GM18499 (cell line): ENCODE measurements at regions not wholly inside any gene's neighbourhood (a gene's known extent, or its start where the extent isn't known, plus 50 kb on each side); places are given as distances from the start of the nearest gene placed in this dataset.

Experiments
- ATAC-seq: cut with Tn5 transposase; IDR thresholded peaks from one replicate; pipeline ENCODE4 v1.9.1; 2021; ENCODE audit warnings: moderate number of reproducible peaks; ENCODE audit not compliant: insufficient read depth, unreplicated experiment

DNA sequence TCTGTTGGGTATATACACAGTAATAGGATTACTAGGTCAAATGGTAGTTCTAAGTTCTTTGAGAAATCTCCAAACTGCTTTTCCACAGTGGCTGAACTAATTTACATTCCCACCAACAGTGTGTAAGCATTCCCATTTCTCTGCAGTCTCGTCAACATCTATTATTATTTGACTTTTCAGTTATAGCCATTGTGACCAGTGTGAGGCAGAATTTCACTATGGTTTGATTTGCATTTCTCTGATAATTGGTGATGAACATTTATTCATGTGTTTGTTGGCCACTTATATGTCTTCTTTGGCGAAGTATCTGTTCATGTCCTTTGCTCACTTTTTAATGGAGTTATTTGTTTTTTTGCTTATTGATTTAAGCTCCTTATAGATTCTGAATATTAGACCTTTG lies 596.2 kb upstream of the DAB2 start:
- ATAC-seq: no peak

DNA sequence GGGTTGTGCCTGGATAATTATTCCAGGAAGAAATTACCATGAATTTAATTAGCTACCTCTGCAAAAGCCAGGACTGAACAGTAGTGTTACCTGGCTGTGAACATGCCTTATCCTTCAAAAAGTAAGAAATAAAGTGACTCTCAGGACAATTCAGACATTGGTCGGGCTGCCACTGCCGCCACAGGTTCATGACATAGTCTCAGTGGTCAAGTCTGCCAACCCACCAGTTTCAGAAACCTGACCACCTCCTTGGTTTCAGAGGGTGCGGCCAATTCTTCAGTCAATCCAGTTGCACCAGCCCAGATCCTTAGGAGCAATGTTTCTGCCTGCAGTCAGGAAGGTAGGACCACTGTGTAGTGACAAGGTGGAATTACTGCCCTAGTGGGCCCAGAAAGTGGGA lies 593.1 kb upstream of the DAB2 start:
- no peak for ATAC-seq

DNA sequence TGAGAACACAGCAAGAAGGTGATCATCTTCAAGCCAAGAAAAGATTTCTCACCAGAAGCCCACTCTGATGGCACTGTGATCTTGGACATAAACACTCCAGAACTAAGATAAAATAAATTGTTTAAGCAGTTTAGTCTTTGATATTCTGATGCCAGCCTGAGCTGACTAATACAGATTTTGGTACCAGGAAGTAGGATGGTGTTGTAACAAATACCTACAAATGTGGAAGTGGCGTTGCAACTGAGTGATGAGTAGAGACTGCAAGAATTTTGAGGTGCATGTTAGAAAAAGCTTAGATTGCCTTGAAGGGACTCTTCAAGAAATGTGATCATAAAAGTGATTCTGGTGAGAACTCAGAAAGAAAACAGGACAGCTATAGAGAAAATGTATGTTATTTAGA lies 592.4 kb upstream of the DAB2 start:
- no peak for ATAC-seq

DNA sequence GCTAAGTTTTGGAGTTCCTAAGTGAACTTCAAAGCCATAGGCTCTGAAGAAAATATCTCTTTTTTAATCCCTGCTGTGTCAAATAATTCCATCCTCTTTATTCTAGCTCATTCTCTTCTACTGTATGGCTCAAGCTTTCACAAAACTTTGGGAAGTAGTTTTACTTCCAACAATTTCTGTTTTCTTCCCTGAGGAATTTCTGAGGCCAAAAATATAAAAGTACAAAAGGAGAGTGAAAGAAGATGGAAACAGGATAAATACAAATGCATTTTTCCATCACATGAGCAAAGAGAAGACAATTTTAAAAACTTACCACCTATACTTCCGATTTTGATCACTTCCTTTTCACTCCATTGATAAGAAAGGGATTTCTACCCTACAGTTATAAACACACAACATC lies 585.7 kb upstream of the DAB2 start:
- no peak for ATAC-seq

DNA sequence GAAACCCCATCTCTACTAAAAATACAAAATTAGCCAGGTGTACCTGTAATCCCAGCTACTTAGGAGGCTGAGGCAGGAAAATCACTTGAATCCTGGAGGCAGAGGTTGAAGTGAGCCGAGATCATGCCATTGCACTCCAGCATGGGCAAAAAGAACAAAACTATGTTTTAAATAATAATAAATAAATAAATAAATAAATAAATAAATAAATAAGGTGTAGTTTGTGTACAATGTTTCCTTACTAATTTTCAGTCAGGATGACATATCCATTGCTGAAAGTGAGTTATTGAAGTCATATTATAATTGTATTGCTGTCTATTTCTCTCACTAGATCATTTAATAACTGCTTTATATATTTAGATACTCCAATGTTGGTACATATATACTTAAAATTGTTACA lies 581.5 kb upstream of the DAB2 start:
- ATAC-seq: no peak

DNA sequence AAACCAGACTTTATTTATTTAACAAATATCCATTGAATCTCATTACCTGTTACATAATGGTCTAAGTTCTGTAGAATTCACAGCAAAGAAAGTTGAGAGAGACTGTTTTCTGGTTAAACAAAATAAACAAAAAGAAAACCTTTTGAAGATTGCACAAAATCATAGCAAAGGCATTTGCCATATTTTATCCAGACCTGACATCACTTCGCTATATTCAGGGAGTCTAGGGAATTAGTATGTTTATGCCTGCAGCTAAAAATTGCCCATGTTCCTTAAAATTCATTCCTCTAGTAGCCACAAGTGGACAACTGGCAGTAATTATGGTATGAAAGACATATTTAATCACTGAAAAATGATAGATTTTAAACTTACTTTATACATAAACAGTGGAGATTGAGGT lies 577.0 kb upstream of the DAB2 start:
- no peak for ATAC-seq

DNA sequence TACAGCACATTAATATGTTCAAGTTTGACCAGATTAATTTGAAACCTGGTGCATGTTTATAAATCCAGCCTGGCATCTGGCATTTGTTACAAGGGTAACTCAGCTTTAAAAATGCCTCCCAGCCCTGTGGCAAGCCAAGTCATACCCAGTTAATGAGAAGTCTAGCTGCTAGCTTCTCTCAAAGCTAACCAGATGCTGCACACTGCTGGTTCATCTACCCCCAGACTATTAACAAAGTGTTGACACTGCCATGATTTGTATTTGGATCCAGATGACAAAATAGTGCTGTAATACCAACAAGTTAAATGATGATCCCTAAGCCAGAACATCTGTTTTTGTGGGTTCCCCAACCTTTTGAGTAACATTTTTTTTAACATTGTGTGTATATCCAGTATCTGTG lies 573.7 kb upstream of the DAB2 start:
- no peak for ATAC-seq

DNA sequence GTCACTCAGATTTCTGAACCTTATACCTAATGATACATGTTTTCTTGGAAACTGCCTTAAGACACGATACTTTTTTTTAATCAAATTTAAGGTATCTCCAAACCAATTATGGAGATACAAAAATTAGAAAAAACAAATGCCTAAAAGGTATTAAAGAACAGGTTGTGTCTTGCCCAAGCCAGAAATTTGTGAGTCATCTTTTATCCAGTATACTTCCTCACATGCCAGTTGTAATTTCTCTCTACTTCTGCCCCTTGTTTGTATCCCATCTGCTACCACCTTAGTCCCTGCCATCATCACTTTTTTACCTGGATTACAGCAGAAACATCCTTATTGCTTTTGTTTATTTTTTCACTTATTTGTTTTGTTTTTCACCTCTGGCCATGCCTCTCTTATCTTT lies 571.2 kb upstream of the DAB2 start:
- ATAC-seq: no peak

DNA sequence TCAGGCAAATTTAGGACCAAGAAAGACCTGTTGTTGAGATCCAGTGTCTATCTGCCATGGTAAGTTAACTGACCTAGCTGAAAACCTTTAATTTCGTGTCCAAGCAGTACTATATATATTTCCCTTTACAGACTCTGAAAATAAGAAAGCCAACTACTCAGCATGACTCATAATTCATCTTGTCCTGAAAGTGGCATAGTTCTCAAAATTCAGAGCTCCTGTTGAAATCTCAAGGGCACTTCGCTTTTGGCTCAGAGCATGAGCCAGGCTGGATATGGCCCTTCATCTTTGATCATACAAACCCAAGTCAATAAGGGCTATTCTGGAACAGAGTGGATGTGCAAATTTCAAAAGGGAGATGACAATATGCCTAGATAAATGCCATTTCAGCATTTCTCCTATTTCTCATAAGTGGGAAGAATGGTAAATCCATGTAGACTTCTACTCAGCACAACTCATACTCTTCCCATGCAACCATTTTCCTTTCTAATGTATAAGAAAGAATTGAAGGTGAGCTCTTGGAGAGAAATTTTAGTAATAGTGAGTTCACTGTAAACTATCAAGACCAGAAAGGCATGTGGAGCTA lies 567.9 kb upstream of the DAB2 start:
- ATAC-seq: no peak

DNA sequence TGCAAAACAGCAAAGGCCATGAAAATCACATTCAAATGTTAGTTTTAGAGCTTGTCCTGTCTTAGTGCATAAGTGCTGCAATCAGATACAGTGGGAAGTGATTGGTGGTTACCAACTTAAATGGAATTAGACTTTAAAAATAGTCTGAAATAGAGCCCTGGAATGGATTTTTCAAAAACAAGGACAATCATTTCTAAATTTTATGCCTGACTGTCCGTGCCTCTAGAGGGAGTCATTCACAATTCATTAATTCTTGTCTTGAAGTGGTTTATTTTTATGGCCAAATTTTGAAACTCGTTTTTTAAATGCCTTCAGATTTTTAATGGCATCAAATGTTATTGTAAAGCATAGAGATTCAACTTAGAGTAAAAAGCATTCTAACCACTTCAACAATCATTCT lies 561.8 kb upstream of the DAB2 start:
- no peak for ATAC-seq

DNA sequence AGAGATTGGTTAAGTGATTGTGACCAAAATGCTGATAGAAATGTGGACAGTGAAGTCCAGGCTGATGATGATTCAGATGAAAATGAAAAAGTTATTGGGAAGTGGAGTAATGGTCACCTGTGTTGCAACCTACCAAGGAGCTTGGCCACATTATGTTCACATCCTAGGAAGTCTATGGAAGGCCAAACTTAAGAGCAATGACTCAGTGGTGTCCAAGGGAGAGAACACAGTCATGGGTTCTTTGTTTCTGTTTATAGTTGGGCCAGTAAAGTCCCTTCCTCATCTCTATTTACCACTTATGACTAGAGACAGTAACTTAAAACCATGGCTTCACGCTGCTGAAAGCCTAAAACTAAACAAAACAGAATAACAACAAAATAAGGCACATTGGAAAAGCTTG lies 555.3 kb upstream of the DAB2 start:
- no peak for ATAC-seq

DNA sequence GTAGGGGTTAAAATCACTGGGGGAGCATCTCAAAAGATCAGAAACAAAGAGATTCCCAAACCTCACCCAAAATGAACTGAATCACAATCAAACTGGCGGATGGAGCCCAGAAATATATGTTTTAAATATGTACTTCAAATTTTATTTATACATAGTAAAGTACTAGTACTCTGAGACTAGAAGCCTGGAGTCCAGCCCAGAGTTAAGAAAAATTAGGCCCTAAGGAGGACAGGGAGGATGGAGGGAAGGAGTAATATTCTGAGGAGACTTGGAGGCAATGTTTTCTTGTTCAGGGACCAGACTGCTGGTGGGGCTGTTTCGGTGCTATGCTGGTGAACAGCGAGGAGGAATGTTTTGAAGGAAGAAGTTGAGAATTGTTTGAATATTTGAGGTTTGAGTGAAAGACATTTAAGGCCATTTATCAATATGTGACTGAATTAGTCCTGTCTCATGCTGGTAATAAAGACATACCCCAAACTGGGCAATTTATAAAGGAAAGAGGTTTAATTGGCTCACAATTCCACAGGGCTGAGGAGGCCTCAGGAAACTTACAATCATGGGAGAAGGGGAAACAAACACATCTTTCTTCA lies 552.4 kb upstream of the DAB2 start:
- ATAC-seq: no peak

DNA sequence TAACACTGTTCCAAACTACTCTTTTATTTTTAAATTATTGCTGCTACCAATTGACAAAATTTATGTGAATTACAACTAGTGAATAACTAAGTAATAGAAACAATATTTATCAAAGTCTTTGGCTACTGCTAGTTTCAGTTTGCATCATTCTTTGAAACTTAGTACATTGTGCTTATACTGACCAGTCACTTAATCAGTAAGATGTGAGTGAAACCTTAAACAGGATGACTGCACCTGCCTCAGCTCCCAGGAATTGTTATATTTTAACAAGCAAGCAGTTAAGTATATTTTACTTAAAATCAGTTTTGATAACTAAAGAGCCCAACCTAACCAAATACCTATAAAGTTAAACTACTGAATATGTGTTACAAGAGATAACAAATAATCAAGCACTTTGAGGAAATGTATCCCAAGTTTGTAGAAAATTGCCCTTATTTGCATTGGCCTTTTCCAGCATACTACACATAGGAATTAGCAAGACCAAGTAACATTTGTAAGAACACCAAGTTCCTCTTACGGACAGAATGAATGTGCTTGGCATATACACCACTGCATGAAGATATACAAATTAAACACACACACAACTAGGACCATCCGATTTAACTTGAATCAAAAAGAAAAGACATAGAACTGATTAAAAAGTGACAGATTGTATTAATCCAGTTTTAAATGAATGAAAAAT lies 545.5 kb upstream of the DAB2 start:
- no peak for ATAC-seq

DNA sequence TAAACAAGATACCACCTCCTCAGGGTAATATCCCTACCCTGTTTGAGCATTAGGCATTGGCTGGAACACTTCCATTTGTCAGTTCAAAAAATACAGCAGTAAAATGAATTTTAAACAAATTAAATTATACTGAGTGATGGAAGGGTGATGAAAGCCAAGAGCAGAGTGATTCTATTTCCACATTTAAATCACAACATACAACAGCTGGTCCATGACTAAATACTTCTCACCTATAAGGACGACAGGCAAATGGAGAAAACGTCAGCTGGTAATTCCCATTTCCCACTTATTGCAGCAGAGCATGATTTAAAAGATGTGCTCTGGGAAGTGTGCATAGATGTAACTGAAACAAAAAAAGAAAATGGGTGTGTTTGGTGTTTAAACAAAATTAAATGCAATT lies 543.6 kb upstream of the DAB2 start:
- no peak for ATAC-seq

DNA sequence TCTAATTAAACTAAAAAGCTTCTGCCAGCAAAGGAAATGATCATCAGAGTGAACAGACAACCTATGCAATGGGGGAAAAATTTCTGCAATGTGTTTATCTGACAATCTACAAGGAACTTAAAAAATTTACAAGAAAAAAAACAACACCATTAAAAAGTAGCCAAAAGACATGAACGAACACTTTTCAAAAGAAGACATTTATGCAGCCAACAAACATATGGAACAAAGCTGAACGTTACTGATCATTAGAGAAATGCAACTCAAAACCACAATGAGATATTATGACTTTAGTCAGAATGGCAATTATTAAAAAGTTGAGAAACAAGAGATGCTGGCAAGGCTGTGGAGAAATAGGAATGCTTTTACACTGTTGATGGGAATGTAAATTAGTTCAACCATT lies 530.4 kb upstream of the DAB2 start:
- no peak for ATAC-seq

DNA sequence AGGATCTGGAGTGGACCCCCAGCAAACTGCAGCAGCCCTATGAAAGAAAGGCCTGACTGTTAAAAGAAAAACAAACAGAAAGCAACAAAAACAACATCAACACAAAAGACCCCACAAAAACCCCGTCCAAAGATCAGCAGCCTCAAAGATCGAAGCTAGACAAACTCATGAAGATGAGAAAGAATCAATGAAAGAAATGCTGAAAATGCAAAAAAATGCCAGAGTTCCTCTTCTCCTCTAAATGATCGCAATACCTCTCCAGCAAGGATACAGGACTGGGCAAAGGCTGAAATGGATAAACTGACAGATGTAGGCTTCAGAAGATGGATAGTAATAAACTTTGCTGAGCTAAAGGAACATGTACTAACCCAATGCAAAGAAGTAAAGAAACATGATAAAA lies 526.3 kb upstream of the DAB2 start:
- ATAC-seq: no peak

DNA sequence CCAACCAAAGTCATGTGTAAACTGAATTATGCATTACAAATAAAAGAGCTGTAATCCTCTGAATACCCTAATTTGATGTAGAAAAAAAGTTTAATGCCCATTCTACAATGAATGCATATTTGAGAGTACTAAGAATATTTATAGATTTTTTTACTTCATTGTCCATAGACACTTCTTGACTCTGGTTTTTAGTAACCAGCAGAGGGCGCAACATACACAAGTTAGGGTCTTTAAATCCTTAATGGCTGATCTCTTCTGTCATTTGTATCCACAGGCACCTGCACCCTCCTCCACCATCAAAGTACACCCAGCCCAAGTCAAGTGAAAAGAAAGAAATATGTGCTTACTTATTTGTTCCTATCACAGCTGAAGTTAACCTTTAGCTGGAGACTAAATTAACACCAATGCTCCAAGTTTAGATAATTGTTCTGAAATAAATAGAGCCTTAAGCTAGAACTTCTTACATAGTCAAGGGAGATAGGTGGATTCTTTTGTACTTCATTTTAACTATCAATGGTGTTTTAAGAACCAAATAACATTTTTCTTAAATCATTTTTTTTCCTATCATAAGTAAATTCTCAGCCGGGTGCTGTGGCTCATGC lies 524.2 kb upstream of the DAB2 start:
- peak; percentile 86 for ATAC-seq

DNA sequence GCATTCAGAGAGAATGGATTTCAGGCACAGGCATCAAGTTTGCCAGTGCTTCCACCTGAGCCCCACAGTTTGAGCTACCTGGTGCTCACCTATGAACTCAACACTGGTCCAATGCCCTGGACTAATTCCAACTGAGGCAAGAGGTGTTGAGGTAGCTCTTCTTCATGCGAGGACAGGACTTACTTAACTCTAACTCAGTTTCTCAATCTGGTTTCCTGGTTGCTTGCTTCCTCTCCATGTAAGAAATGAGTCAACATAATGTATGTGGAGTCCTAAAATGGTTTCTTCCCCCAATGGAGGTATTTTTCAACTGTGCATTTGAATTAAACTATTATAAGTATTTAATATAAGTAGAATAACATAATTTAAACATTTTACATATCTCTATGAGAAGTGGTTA lies 523.6 kb upstream of the DAB2 start:
- ATAC-seq: no peak

DNA sequence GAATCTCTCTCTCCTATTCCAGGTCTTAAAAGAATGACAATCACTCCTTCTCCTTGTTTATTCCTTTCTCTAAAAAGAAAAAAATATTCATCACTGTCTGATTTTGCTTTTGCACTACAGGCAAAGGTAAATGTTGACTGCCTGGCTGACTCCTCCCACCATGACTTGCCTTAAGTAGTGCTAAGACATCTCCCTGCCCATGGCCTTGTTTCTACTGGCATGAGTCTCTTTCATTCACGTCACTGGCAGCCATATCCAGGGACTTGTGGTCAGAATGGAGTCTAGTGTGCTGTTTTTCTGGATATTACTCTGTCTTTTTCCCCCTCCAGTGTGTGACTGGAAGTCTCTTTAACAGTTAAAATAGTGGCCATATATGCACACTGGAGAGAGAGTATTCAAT lies 522.9 kb upstream of the DAB2 start:
- no peak for ATAC-seq

DNA sequence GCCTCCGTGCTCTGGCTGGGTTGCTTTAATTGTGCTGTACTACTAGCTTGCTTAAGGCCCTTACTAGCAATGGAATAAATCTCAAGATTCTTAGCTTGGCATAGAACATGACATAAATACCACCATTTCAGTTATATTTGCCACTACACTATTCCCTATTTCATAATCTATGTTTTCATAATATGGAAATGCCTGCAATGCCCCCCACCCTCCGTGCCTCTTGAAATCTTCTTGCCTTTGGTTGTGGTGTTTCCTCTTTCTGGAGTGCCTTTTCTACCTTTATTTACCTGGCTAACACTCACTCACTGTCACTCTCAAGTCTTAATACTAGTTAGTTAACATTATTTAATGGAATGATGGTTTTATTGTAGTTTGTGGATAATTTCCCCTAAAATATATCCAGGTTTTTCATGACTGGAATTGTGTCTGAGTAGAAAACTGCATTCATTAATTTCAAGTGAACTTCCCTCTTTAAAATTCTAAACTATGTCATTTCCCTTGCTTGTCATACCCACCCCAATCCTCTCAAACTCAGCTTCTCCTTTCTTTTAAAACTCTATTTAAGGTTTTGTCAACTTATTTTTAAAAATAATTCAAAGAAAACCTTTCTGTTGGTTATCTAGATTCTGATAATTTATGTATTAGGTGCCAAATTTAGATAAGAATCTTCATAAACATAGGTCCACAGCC lies 521.7 kb upstream of the DAB2 start:
- ATAC-seq: no peak

DNA sequence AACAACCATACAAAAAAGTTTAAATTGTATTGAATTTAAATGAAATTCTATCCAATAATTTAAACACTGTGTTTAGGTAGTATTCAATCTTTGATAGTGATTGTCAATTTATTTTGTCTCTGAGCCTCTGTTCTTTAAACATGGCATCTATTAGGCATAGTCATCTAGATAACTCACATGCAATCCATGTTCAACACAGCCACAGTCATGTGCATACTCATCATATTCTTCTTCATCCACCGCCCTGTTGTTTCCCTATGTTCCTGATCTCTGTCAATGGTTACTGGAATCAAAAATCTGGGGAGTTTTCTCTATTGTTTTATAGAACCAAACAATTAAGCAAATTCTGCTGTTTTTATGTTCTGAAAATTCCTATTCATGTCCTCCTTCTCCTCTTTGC lies 521.1 kb upstream of the DAB2 start:
- ATAC-seq: no peak
